ENCODE measurements at regions not wholly inside any gene's neighbourhood (a gene's known extent, or its start where the extent isn't known, plus 50 kb on each side); places are given as distances from the start of the nearest gene placed in this dataset.

- TF ChIP-seq, protein P1, sequence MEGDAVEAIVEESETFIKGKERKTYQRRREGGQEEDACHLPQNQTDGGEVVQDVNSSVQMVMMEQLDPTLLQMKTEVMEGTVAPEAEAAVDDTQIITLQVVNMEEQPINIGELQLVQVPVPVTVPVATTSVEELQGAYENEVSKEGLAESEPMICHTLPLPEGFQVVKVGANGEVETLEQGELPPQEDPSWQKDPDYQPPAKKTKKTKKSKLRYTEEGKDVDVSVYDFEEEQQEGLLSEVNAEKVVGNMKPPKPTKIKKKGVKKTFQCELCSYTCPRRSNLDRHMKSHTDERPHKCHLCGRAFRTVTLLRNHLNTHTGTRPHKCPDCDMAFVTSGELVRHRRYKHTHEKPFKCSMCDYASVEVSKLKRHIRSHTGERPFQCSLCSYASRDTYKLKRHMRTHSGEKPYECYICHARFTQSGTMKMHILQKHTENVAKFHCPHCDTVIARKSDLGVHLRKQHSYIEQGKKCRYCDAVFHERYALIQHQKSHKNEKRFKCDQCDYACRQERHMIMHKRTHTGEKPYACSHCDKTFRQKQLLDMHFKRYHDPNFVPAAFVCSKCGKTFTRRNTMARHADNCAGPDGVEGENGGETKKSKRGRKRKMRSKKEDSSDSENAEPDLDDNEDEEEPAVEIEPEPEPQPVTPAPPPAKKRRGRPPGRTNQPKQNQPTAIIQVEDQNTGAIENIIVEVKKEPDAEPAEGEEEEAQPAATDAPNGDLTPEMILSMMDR (IDR thresholded peaks at IDR 0.05; ENCODE audit: partially characterized antibody, unreplicated experiment), result no peak
- H3K36me3 Mint-ChIP-seq (ENCODE audit: unreplicated experiment), result peaks cover 22% of the 10 kb centered on the region
- no peaks in the 10 kb centered on the region for H3K27me3 Mint-ChIP-seq (ENCODE audit: unreplicated experiment)
- no peaks in the 10 kb centered on the region for H3K9me3 Mint-ChIP-seq (ENCODE audit: unreplicated experiment)
- DNase-seq, result no peak
- H3K4me1 Mint-ChIP-seq (ENCODE audit: low read depth, unreplicated experiment), result no peaks in the 10 kb centered on the region
- no peak overlapping the region for H3K4me3 Mint-ChIP-seq (ENCODE audit: unreplicated experiment)
- H3K27ac Mint-ChIP-seq (ENCODE audit: unreplicated experiment), result no peak overlapping the region
These were observed 181.5 kb downstream of the VRK1 start for GRCh38 chr14:96978525-96979272.

GRCh38 chr14:96979611-96980074 lies 182.5 kb downstream of the VRK1 start:
- no peak overlapping the region for H3K4me3 Mint-ChIP-seq (ENCODE audit: unreplicated experiment)
- H3K27me3 Mint-ChIP-seq (ENCODE audit: unreplicated experiment), result peaks cover 2% of the 10 kb centered on the region
- H3K36me3 Mint-ChIP-seq (ENCODE audit: unreplicated experiment), result peaks cover 22% of the 10 kb centered on the region
- no peak overlapping the region for H3K27ac Mint-ChIP-seq (ENCODE audit: unreplicated experiment)
- no peaks in the 10 kb centered on the region for H3K4me1 Mint-ChIP-seq (ENCODE audit: low read depth, unreplicated experiment)
- no peak for DNase-seq
- TF ChIP-seq, protein P1 (IDR thresholded peaks at IDR 0.05; ENCODE audit: partially characterized antibody, unreplicated experiment), result no peak
- no peaks in the 10 kb centered on the region for H3K9me3 Mint-ChIP-seq (ENCODE audit: unreplicated experiment)

DNA sequence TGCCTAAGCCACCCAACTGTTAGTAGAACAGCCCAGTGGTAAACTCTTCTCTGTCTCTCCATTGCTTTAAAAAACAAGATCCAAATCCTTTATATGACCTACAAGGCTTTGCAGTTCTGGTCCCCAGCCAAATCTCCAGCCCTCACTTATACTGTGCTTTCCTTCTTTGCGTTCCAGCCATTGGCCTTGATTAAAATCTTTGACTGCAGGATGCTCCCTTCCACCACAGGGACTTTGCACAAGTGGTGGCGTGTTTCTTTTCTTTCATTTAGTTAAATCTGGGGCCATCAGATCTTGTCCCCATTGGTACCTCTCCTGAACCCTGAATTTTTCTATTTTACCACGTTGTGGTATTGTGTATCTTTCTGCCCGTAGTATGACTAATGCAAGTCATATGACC lies 183.7 kb downstream of the VRK1 start:
- peaks cover 16% of the 10 kb centered on the region for H3K36me3 Mint-ChIP-seq (ENCODE audit: unreplicated experiment)
- TF ChIP-seq, protein P1 (IDR thresholded peaks at IDR 0.05; ENCODE audit: partially characterized antibody, unreplicated experiment), result no peak
- H3K9me3 Mint-ChIP-seq (ENCODE audit: unreplicated experiment), result no peaks in the 10 kb centered on the region
- DNase-seq, result no peak
- H3K4me1 Mint-ChIP-seq (ENCODE audit: low read depth, unreplicated experiment), result no peaks in the 10 kb centered on the region
- H3K4me3 Mint-ChIP-seq (ENCODE audit: unreplicated experiment), result no peak overlapping the region
- peaks cover 2% of the 10 kb centered on the region for H3K27me3 Mint-ChIP-seq (ENCODE audit: unreplicated experiment)
- no peak overlapping the region for H3K27ac Mint-ChIP-seq (ENCODE audit: unreplicated experiment)

GRCh38 chr14:96986256-96987085 lies 189.3 kb downstream of the VRK1 start:
- Mint-ChIP-seq H3K27me3 (ENCODE audit: unreplicated experiment) (peaks cover 2% of the 10 kb centered on the region), H3K27ac (ENCODE audit: unreplicated experiment) (no peak overlapping the region), H3K4me3 (ENCODE audit: unreplicated experiment) (no peak overlapping the region), H3K9me3 (ENCODE audit: unreplicated experiment) (peaks cover 1% of the 10 kb centered on the region), H3K36me3 (ENCODE audit: unreplicated experiment) (no peaks in the 10 kb centered on the region), H3K4me1 (ENCODE audit: low read depth, unreplicated experiment) (peaks cover 4% of the 10 kb centered on the region)
- TF ChIP-seq, protein P1 (IDR thresholded peaks at IDR 0.05; ENCODE audit: partially characterized antibody, unreplicated experiment), result no peak
- DNase-seq, result no peak

GRCh38 chr14:96987086-96987474 lies 189.9 kb downstream of the VRK1 start:
- peaks cover 2% of the 10 kb centered on the region for H3K27me3 Mint-ChIP-seq (ENCODE audit: unreplicated experiment)
- DNase-seq, result no peak
- H3K4me1 Mint-ChIP-seq (ENCODE audit: low read depth, unreplicated experiment), result peaks cover 4% of the 10 kb centered on the region
- no peaks in the 10 kb centered on the region for H3K36me3 Mint-ChIP-seq (ENCODE audit: unreplicated experiment)
- TF ChIP-seq, protein P1 (IDR thresholded peaks at IDR 0.05; ENCODE audit: partially characterized antibody, unreplicated experiment), result no peak
- no peak overlapping the region for H3K27ac Mint-ChIP-seq (ENCODE audit: unreplicated experiment)
- no peak overlapping the region for H3K4me3 Mint-ChIP-seq (ENCODE audit: unreplicated experiment)
- peaks cover 1% of the 10 kb centered on the region for H3K9me3 Mint-ChIP-seq (ENCODE audit: unreplicated experiment)
